LNCaP clone FGC (cell line): ENCODE measurements at regions not wholly inside any gene's neighbourhood (a gene's known extent, or its start where the extent isn't known, plus 50 kb on each side); places are given as distances from the start of the nearest gene placed in this dataset.
A peak's percentile ranks its signal among the peaks of the same experiment; 100 is the strongest.
"Not testable (repeated sequence)": the region's sequence is repeated elsewhere in the genome, so short reads cannot be mapped to it uniquely, and the experiment has no call there.

ENCODE experiments used
- DNase-seq: peaks from one replicate; pipeline ENCODE4 v3.0.0-alpha.2; 2011; ENCODE audit warnings: low read depth
- H3K4me3 ChIP-seq: 2 replicates; pipeline ENCODE4 v1.5.1; 2011; ENCODE audit warnings: mild to moderate bottlenecking, low read depth, low read length, control low read depth
- TF ChIP-seq, protein P1 (sequence below): IDR thresholded peaks from 2 replicates; pipeline ENCODE4 v1.5.1; 2012; ENCODE audit warnings: mild to moderate bottlenecking; ENCODE audit not compliant: control insufficient read depth, insufficient read depth; ENCODE audit errors: extremely low read depth

DNA sequence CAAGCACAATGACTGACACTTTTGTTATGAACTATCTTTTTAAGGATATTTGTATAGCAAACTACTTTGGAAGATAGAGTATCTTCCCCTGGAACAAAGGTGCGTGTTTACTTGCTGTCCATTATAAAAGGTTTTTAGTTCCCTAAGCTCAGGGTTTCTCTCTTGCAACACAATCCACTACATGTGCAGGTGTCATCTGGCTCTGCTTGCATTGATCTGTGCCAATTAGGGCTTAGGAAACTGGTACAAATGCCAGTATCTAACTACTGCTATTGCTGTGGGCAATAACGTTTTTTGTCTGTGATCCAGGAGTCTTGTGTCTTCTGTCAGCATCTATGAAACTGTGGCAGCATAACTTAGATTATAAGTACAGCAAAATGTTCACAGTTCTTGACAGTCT is 68.3 kb upstream of the ABCD3 start:
- DNase-seq = no peak
- H3K4me3 ChIP-seq = no peak overlapping the region
- TF ChIP-seq, protein P1, sequence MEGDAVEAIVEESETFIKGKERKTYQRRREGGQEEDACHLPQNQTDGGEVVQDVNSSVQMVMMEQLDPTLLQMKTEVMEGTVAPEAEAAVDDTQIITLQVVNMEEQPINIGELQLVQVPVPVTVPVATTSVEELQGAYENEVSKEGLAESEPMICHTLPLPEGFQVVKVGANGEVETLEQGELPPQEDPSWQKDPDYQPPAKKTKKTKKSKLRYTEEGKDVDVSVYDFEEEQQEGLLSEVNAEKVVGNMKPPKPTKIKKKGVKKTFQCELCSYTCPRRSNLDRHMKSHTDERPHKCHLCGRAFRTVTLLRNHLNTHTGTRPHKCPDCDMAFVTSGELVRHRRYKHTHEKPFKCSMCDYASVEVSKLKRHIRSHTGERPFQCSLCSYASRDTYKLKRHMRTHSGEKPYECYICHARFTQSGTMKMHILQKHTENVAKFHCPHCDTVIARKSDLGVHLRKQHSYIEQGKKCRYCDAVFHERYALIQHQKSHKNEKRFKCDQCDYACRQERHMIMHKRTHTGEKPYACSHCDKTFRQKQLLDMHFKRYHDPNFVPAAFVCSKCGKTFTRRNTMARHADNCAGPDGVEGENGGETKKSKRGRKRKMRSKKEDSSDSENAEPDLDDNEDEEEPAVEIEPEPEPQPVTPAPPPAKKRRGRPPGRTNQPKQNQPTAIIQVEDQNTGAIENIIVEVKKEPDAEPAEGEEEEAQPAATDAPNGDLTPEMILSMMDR = no peak

DNA sequence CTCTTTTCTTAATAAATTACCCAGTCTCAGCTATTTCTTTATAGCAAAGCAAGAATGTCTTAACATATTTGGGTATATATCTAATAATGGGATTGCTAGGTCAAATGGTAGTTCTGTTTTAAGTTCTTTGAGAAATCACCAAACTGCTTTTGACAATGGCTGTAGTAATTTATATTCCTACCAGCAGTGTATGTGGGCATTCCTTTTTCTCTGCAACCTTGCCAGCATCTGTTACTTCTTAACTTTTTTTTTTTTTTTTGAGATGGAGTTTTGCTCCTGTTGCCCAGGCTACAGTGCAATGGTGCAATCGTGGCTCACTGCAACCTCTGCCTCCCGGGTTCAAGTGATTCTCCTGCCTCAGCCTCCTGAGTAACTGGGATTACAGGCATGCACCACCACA is 69.8 kb upstream of the ABCD3 start:
- not testable (repeated sequence) for DNase-seq, H3K4me3 ChIP-seq

DNA sequence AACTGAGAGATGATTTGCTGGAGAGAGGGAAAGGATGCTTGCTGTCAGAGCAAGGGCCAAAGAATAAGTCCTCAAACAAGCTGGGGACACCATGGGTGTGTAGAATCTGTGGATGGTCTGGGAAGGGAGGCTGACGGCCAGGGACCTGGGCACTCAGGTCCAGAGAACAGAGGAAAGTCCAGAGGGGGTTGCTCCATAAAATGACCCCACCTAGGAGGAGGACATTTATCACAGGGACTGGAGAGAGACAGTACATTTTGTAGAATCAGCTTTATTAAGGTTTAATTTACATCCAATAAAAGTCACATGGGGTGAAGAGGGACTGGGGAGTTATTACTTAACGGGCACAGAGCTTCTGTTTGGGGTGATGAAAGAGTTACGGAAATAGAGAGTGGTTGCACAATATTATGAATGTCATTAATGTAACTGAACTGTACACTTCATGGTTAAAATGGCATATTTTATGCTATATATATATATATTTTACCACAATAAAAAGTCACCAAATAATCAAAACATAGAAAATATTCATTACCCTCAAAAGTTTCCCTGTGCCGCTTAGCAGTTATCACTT is 73.0 kb upstream of the ABCD3 start:
- no peak for DNase-seq
- H3K4me3 ChIP-seq = no peak overlapping the region
- TF ChIP-seq, protein P1 = no peak

DNA sequence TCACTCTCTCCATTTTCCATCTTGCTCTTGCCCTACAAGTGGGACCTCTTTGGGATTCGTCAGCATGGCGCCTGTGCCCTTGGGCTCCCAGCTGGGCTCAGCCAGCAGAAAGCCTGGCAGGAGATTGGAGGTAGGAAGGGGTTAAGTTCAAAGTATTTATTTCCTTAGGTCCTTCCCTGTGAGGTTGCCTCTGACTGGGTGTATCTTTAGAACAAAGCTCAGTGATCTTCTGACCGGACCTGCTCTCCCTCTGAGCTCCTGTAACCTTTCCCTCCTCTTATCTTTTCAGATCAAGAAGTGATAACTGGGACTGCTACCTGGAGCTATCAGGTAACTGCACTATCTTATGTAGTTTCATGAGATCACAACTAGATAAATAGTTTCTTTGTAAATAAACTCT is 75.8 kb upstream of the ABCD3 start:
- DNase-seq = no peak
- TF ChIP-seq, protein P1 = no peak
- H3K4me3 ChIP-seq = no peak overlapping the region

DNA sequence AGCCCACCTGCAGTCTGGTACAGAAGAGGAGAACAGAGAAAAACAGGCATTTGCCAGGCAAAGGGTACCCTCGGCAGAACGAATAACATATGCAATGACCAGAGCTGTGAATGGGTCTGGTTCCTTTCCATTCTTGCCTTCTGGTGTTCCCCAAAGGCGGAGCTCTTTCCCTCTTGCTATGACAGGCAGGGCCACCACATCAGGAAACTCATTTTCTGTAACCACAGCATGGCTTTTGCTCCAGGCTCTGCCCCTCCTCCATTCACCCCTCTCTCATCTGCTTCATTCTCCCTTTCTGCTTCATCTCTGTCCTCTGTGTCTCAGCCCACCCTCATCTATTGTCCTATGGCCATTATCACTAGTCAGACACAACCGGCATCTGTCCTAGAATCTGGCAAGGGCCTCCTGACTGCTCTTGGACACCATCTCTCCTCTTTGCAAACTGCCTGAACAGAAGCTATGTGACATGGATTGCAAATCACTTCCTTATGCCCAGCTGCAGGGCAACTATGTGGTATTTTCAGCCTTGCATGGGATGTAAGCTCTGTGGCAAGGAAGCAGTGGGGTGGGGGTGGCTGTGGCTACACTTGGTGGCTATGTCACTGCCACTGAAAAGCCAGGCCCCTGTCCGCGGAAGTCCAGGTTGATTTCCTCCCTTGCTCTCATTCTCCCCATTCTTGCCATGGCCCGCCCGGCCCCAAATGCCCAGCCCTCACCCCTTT is 78.8 kb upstream of the ABCD3 start:
- DNase-seq = no peak
- TF ChIP-seq, protein P1 = no peak

DNA sequence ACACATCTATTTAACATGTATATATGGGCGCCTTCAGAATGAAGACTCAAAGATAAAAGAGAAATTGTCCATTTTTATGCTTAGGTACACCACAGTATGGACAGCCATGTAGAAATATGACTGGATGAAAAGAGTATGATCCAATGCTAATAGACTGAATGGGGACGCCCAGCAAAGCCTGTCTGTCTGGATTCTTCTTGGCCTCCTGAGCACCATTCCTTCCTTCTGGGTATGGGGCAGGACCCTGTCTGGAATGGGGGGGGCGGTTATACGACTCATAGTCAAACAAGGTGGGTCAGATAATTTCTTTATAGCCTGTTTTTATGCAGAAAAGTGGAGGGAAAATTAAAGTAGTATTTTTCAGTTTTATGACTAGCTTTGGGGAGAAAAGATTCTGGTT is 81.2 kb upstream of the ABCD3 start:
- no peak for DNase-seq
- H3K4me3 ChIP-seq = no peak overlapping the region

More for the DNA sequence above, 78.8 kb upstream of the ABCD3 start:
- H3K4me3 ChIP-seq = no peak overlapping the region

DNA sequence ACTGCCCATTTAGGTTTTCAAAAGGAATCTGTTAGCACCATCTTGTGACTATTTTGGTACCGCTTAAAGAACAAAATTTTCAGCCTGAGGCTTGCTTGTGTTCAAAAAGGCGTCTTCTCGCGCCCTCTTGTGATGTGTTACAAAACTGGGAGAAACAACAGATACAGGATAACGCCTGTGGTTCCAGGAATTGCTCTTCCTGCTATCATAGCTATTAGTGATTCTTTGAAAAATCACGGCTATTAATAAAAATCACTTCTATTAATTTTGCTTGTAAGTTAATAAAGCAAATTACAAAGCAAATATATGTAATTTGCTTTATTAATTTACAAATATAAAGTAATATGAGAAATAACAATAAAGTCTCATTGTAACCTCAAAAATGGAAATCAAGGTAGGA is 82.2 kb upstream of the ABCD3 start:
- no peak overlapping the region for H3K4me3 ChIP-seq
- DNase-seq = peak; percentile 89
- TF ChIP-seq, protein P1 = peak; percentile 94

More for the DNA sequence above, 81.2 kb upstream of the ABCD3 start:
- TF ChIP-seq, protein P1 = no peak
